Coronary artery (tissue), 2 donors: ENCODE measurements at regions not wholly inside any gene's neighbourhood (a gene's known extent, or its start where the extent isn't known, plus 50 kb on each side); places are given as distances from the start of the nearest gene placed in this dataset.

Experiments used
- DNase-seq: peaks from one replicate; pipeline ENCODE4 v3.0.0-alpha.2; 2017; ENCODE audit warnings: low spot score
- H3K27ac ChIP-seq, 2 donors: fragments of 200-600 bp; sonication (generic); one replicate each; pipeline ENCODE4 v1.5.1; 2016 to 2019
- H3K4me3 ChIP-seq: fragments of 200-600 bp; sonication (generic); 2 replicates; pipeline ENCODE4 v1.5.1; 2016; ENCODE audit warnings: mild to moderate bottlenecking, moderate library complexity
- TF ChIP-seq, protein P1 (sequence below): fragments of 200-600 bp; sonication (generic); IDR thresholded peaks from one replicate; pipeline ENCODE4 v1.5.1; 2019; ENCODE audit warnings: antibody characterized with exemption

DNA sequence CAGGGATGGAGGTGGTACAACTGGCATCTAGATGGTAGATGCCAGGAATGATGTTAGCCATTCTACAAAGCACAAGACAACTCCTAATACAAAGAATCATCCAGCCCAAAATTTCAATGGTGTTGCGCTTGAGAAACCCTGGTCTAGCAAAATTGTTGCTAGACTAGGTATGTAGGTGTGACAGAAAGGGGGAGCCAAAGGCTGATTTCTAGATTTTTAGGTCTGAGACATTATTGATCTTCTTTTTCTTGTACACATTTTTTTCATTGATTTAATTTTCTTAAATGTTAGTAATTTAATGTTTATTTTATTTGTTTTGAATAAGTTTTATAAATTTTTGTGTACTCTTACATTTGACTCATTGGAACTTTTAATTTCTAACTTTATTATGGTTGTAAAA is 216.4 kb downstream of the FSIP2 start:
- no peak for DNase-seq
- Histone ChIP-seq H3K4me3 (no peak overlapping the region), H3K27ac (no peak overlapping the region)
- TF ChIP-seq, protein P1, sequence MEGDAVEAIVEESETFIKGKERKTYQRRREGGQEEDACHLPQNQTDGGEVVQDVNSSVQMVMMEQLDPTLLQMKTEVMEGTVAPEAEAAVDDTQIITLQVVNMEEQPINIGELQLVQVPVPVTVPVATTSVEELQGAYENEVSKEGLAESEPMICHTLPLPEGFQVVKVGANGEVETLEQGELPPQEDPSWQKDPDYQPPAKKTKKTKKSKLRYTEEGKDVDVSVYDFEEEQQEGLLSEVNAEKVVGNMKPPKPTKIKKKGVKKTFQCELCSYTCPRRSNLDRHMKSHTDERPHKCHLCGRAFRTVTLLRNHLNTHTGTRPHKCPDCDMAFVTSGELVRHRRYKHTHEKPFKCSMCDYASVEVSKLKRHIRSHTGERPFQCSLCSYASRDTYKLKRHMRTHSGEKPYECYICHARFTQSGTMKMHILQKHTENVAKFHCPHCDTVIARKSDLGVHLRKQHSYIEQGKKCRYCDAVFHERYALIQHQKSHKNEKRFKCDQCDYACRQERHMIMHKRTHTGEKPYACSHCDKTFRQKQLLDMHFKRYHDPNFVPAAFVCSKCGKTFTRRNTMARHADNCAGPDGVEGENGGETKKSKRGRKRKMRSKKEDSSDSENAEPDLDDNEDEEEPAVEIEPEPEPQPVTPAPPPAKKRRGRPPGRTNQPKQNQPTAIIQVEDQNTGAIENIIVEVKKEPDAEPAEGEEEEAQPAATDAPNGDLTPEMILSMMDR, result no peak

DNA sequence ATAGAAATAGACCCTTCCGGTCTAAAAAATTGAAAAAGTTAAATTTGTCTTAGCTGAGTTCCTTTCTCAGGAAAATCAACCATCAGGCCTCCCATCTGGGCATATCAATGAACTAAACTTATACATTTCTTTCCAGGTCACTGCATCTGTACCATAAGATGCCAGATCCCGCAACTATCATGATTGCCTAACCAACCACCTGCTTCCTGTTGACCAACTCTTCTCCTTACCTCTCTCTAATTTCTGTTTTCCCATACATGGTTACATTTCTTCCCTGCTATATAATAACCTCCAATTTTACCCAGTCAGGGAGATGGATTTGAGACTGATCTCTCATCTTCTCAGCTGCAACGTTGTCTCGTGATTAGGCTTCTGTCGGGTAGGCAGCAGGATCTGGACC is 228.7 kb downstream of the FSIP2 start:
- no peak for DNase-seq
- Histone ChIP-seq H3K27ac (no peak overlapping the region), H3K4me3 (no peak overlapping the region)
- TF ChIP-seq, protein P1, result no peak

DNA sequence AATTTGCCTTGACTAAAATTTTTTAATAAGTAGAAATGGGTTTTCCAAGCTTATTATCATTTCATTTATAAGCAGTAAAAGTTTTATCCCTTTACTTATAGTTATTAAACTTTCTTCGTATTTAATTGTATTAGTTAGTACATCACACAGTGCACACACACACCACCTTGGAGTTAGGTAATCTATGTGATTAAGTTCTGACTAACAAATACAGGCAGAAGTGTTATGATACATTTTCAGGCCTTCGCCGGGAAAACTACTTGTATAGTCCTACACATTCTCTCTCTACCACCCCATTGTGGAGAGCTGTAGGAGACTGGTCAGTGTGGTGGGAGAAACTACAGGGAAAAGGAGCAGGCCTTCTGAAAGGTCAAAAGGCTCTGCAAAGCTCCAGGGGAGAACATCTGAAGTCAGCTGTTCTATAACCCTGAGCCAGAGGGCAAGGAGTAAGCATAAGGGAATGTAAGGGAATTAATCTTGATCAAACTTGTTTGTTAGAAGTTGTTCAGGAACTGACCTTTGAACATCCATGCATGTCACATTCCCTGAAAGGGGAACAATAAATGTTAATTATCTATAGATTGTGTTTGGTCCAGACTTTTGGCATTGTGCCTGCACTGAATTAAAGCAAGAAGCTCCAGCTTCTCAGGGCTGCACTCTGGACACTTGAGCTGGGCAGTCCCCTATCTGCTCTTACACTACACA is 231.7 kb downstream of the FSIP2 start:
- TF ChIP-seq, protein P1, result no peak
- no peak overlapping the region for H3K27ac ChIP-seq
- H3K4me3 ChIP-seq, result no peak overlapping the region
- DNase-seq, result no peak

DNA sequence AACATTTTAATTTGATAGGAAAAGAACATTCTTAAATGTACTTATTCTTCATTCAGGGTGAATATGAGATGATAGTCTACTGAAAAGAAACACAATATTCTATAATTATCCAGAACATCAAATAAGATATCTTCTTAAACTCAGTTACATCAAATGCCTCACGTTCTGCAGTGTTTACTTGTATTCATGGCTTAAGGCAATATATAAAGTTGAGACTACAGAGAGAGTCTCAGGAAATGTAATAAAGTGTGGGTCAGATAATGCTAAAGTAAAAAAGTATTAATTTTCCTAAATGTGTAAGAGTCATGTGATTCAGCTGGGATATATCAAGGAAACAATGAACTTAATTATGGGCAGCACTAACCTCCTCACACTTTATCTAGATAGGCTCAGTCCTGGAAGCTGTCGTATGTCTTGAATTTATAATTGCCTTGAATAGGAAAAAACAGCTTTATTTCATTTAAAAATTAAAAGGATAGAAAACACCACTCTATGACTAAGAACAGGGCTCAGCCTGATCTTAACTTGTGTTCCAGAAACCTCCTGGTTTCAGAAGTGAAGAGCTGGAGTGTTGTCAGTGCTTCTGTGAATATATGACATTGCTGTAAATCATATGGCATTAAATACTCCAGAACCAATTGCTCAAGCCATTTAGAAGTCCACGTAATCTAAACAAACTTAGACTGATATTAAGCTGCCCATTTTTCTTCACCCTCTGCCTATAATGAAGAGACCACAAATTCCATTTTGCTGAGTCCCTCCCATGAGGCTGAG is 240.2 kb downstream of the FSIP2 start:
- DNase-seq, result no peak
- no peak overlapping the region for H3K4me3 ChIP-seq
- H3K27ac ChIP-seq, result no peak overlapping the region
- TF ChIP-seq, protein P1, result no peak

DNA sequence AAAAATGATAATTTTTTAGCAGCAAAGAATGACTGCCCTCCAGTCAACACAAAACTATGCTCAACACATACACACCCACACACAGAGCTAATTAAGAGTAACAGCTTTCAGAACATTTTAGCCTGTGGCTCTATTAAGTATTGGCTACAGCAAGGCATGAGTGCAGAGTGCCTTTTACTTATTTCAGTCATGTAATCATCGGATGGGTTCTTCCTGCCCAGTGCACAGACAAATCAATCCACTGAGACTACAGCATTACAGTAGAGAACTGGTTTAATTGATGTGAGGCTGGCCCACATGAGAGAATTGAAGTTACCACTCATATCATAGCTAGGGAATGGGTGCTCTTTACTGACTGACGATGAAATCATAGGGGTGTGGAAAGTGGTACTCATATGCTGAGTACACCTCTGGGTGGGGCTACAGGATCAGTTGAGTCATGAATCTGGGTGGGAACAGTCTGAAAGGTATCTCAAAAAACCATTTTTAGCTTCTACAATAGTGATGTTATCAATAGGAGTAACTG is 241.0 kb downstream of the FSIP2 start:
- Histone ChIP-seq H3K4me3 (no peak overlapping the region), H3K27ac (no peak overlapping the region)
- no peak for DNase-seq
- TF ChIP-seq, protein P1, result no peak

DNA sequence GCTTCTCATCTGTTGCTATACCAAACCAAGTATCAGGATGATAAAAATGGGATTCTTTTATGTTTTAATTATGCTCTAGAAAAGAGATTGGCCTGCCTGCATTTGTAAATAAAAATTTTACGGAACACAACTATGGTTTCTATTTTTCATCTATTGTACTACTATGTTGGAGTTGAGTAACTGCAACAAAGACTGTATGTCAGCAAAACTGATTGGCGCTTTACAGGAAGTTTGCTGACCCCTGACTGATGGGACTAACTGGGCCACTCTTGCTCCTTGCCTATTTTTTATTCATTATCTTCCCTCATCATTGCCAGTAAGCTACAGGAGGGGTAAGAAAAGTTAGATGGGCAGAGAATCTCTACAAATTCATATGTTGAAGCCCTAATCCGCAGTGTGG is 242.3 kb downstream of the FSIP2 start:
- no peak for DNase-seq
- H3K27ac ChIP-seq, result no peak overlapping the region
- TF ChIP-seq, protein P1, result no peak
- H3K4me3 ChIP-seq, result no peak overlapping the region
